Gastrocnemius medialis (tissue), 4 donors: ENCODE measurements at regions not wholly inside any gene's neighbourhood (a gene's known extent, or its start where the extent isn't known, plus 50 kb on each side); places are given as distances from the start of the nearest gene placed in this dataset.

Source experiments
- ATAC-seq, 2 donors: fragments of 150-250 bp; one replicate each; pipeline ENCODE4 v1.9.1; 2016
- DNase-seq, 2 donors: peaks; one replicate each; pipeline ENCODE4 v3.0.0-alpha.2; 2019
- H3K27ac ChIP-seq, 4 donors: fragments of 200-600 bp; sonication (generic); 1 replicate in 1 of 4; 2 replicates in 3 of 4; pipeline ENCODE4 v1.5.1; 2016 to 2018; ENCODE audit warnings: mild to moderate bottlenecking in 2 of 4, moderate library complexity in 1 of 4
- H3K27me3 ChIP-seq, 3 donors: fragments of 200-600 bp; sonication (generic) in 2 of 3; 1 replicate in 1 of 3; 2 replicates in 2 of 3; pipeline versions ENCODE4 v1.5.1 to v1.6.0; 2016 to 2019; ENCODE audit warnings: mild to moderate bottlenecking in 1 of 3, moderate library complexity in 1 of 3
- H3K36me3 ChIP-seq, 2 donors: fragments of 200-600 bp; sonication (generic) in 1 of 2; one replicate each; pipeline ENCODE4 v1.5.1; 2017 to 2018
- H3K4me1 ChIP-seq, 2 donors: fragments of 200-600 bp; sonication (generic) in 1 of 2; one replicate each; pipeline ENCODE4 v1.5.1; 2016 to 2017; ENCODE audit warnings: mild to moderate bottlenecking in 2 of 2
- H3K4me3 ChIP-seq, 4 donors: fragments of 200-600 bp; sonication (generic) in 3 of 4; 1 replicate in 1 of 4; 2 replicates in 3 of 4; pipeline ENCODE4 v1.5.1; 2016 to 2019; ENCODE audit warnings: mild to moderate bottlenecking in 2 of 4
- H3K9me3 ChIP-seq, 3 donors: fragments of 200-600 bp; sonication (generic) in 2 of 3; 1 replicate in 1 of 3; 2 replicates in 2 of 3; pipeline ENCODE4 v1.5.1; 2016 to 2019
- CTCF ChIP-seq, 5 experiments: fragments of 450-650 bp in 3 of 5; fragments of 200-600 bp in 2 of 5; sonication (generic) in 2 of 5; IDR thresholded peaks in 4 of 5; conservative IDR thresholded peaks in 1 of 5; 1 replicate in 4 of 5; 2 replicates in 1 of 5; pipeline ENCODE4 v1.5.1; 2016 to 2019; ENCODE audit warnings: antibody characterized with exemption in 5 of 5, mild to moderate bottlenecking in 3 of 5, moderate library complexity in 3 of 5
- POLR2A ChIP-seq, 2 donors: fragments of 450-650 bp; IDR thresholded peaks; one replicate each; pipeline ENCODE4 v1.6.1; 2017; ENCODE audit warnings: antibody characterized with exemption in 2 of 2, mild to moderate bottlenecking in 2 of 2, moderate library complexity in 2 of 2
- in situ Hi-C, 4 donors: fragments of 200-750 bp; cut with MboI; loops; one replicate each; pipeline versions ENCODE4 v1.15.0 to v1.8.0; 2017; ENCODE audit warnings: low sequenced_read_pairs in 4 of 4
- intact Hi-C: fragments of 100-400 bp; cut with DNase I; formaldehyde crosslinking; loops from one replicate; pipeline ENCODE4 v1.15.1; 2023; ENCODE audit warnings: low total_unique reads

GRCh38 chr16:54649876-54650275, 280.8 kb upstream of the IRX5 start:
- Histone ChIP-seq H3K9me3 (no peaks in the 10 kb centered on the region), H3K36me3 (no peaks in the 10 kb centered on the region), H3K27ac (no peak overlapping the region), H3K27me3 (peaks cover 0 to 6% (median 0%) of the 10 kb centered on the region in 3 donors), H3K4me3 (no peak overlapping the region), H3K4me1 (peaks cover 3 to 8% of the 10 kb centered on the region in 2 donors)
- ATAC-seq (no peak), DNase-seq (no peak)
- no peak for TF ChIP-seq CTCF (IDR thresholded peaks at IDR 0.05 in 4 of 5, conservative IDR thresholded peaks at IDR 0.05 in 1 of 5)
- no peak for TF ChIP-seq POLR2A (IDR thresholded peaks at IDR 0.05)
- in situ Hi-C loops = no loop called here
- intact Hi-C loops = no loop called here

GRCh38 chr16:54648575-54648974, 282.1 kb upstream of the IRX5 start:
- Histone ChIP-seq H3K27ac (no peak overlapping the region), H3K4me3 (no peak overlapping the region), H3K4me1 (no peaks in the 10 kb centered on the region), H3K27me3 (no peaks in the 10 kb centered on the region), H3K9me3 (no peaks in the 10 kb centered on the region), H3K36me3 (no peaks in the 10 kb centered on the region)
- intact Hi-C loops = no loop called here
- no peak for DNase-seq
- no peak for ATAC-seq
- TF ChIP-seq CTCF (IDR thresholded peaks at IDR 0.05 in 4 of 5, conservative IDR thresholded peaks at IDR 0.05 in 1 of 5) (no peak), POLR2A (IDR thresholded peaks at IDR 0.05) (no peak)
- in situ Hi-C loops = no loop called here

- no peak for DNase-seq
These were observed 282.9 kb upstream of the IRX5 start for GRCh38 chr16:54647725-54648221.

GRCh38 chr16:54647216-54647615, 283.4 kb upstream of the IRX5 start:
- no peak overlapping the region for H3K4me3 ChIP-seq
- in situ Hi-C loops (no loop called here), intact Hi-C loops (no loop called here)
- H3K9me3 ChIP-seq = no peaks in the 10 kb centered on the region
- TF ChIP-seq POLR2A (IDR thresholded peaks at IDR 0.05) (no peak), CTCF (IDR thresholded peaks at IDR 0.05 in 4 of 5, conservative IDR thresholded peaks at IDR 0.05 in 1 of 5) (no peak)
- no peaks in the 10 kb centered on the region for H3K36me3 ChIP-seq
- ATAC-seq (peak in 1 of 2 donors; percentile 16), DNase-seq (no peak)
- H3K4me1 ChIP-seq = no peaks in the 10 kb centered on the region
- H3K27me3 ChIP-seq = no peaks in the 10 kb centered on the region
- no peak overlapping the region for H3K27ac ChIP-seq

More at GRCh38 chr16:54647725-54648221, 282.9 kb upstream of the IRX5 start:
- Histone ChIP-seq H3K9me3 (no peaks in the 10 kb centered on the region), H3K4me1 (no peaks in the 10 kb centered on the region), H3K27me3 (no peaks in the 10 kb centered on the region), H3K36me3 (no peaks in the 10 kb centered on the region), H3K4me3 (no peak overlapping the region), H3K27ac (no peak overlapping the region)
- in situ Hi-C loops (no loop called here), intact Hi-C loops (no loop called here)
- ATAC-seq = peak; percentile 33 to 50
- TF ChIP-seq POLR2A (IDR thresholded peaks at IDR 0.05) = no peak
- no peak for TF ChIP-seq CTCF (IDR thresholded peaks at IDR 0.05 in 4 of 5, conservative IDR thresholded peaks at IDR 0.05 in 1 of 5)

- DNase-seq = no peak
- intact Hi-C loops = no loop called here
- H3K36me3 ChIP-seq = no peaks in the 10 kb centered on the region
- no peak overlapping the region for H3K4me3 ChIP-seq
- no peaks in the 10 kb centered on the region for H3K9me3 ChIP-seq
- no peaks in the 10 kb centered on the region for H3K4me1 ChIP-seq
- no peak overlapping the region for H3K27ac ChIP-seq
- in situ Hi-C loops = no loop called here
- no peak for ATAC-seq
- TF ChIP-seq POLR2A (IDR thresholded peaks at IDR 0.05) (no peak), CTCF (IDR thresholded peaks at IDR 0.05 in 4 of 5, conservative IDR thresholded peaks at IDR 0.05 in 1 of 5) (no peak)
- H3K27me3 ChIP-seq = no peaks in the 10 kb centered on the region
These were observed 285.3 kb upstream of the IRX5 start for GRCh38 chr16:54645345-54645744.
